Skeletal muscle cell (primary cell): ENCODE measurements at regions not wholly inside any gene's neighbourhood (a gene's known extent, or its start where the extent isn't known, plus 50 kb on each side); places are given as distances from the start of the nearest gene placed in this dataset.

Experiments
- DNase-seq: peaks from one replicate; pipeline ENCODE4 v3.0.0-alpha.2; 2010; ENCODE audit warnings: low read depth
- H3K4me3 ChIP-seq: 2 replicates; pipeline ENCODE4 v1.5.1; 2011; ENCODE audit warnings: low read depth, mild to moderate bottlenecking, control low read depth, low read length, moderate library complexity

GRCh38 chr2:118495290-118495689, 352.2 kb downstream of the EN1 start:
- DNase-seq, result no peak

GRCh38 chr2:118493213-118493612, 354.2 kb downstream of the EN1 start:
- DNase-seq, result no peak
- H3K4me3 ChIP-seq, result no peak overlapping the region

More at GRCh38 chr2:118495290-118495689, 352.2 kb downstream of the EN1 start:
- no peak overlapping the region for H3K4me3 ChIP-seq

- peak; percentile 2 for DNase-seq
- H3K4me3 ChIP-seq, result no peak overlapping the region
These were observed 355.1 kb downstream of the EN1 start for GRCh38 chr2:118492335-118492734.

GRCh38 chr2:118490330-118490729, 357.1 kb downstream of the EN1 start:
- no peak for DNase-seq
- no peak overlapping the region for H3K4me3 ChIP-seq

DNA sequence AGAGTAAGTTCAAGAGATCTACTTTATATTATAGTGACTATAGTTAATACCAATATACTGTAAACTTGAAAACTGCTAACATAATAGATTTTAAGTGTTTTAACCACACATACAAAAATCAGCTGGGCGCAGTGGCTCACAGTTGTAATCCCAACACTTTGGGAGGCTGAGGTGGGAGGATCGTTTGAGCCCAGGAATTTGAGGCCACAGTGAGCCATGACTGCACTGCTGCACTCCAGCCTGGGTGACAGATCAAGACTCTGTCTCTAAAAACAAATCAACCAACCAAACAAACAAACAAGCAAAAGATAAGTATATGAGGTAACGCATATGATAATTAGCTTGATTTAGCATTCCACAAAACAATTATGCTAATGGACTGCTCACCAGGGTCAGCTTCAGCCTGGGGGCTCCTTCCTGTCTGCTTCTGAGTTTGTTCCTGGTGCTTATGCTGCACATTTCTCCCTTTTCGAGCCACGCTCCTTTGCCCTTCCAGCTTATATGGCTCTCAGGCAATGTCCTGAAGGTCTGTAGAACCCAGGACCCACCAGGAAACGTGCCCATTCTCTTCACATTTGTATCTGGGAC, 357.6 kb downstream of the EN1 start:
- no peak overlapping the region for H3K4me3 ChIP-seq
- no peak for DNase-seq

- H3K4me3 ChIP-seq, result no peak overlapping the region
- DNase-seq, result no peak
These were observed 366.1 kb downstream of the EN1 start for GRCh38 chr2:118481299-118481698.

GRCh38 chr2:118479020-118479419, 368.4 kb downstream of the EN1 start:
- H3K4me3 ChIP-seq, result no peak overlapping the region
- DNase-seq, result no peak

DNA sequence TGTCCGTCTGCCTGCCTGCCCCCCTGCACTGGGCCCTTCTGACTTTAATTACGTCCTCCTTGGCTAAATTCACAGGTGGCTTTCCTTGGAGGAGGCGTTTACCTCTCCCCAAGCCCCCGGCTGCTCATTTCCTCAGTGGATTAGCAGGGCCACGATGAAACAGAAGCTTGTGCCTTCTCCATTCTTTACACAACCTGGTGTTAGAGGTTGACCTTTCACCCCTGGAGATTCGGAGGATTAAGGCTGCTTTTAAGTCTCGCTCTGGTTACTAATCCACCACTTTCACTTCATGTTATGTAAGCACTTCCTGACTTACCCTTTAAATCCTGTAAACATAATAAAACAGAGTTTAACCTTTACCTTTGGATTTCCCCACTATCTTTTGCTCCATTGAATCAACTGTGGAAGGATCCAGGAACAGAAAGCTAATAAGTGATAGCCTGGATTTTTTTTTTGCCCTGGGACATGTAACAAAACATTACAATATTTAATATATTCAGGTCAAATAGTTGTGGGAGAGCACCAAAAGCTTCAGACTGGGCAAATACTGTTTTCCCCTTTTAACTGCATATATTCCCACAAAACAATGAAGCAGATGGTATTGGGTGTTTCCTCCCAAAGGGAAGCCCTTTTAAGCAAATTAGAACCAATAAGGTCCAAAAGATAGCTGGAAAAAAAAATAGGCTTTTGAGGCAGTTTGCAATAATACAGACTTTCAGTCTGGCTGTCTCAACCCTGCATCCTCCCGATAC, 370.2 kb downstream of the EN1 start:
- no peak overlapping the region for H3K4me3 ChIP-seq
- DNase-seq, result no peak

DNA sequence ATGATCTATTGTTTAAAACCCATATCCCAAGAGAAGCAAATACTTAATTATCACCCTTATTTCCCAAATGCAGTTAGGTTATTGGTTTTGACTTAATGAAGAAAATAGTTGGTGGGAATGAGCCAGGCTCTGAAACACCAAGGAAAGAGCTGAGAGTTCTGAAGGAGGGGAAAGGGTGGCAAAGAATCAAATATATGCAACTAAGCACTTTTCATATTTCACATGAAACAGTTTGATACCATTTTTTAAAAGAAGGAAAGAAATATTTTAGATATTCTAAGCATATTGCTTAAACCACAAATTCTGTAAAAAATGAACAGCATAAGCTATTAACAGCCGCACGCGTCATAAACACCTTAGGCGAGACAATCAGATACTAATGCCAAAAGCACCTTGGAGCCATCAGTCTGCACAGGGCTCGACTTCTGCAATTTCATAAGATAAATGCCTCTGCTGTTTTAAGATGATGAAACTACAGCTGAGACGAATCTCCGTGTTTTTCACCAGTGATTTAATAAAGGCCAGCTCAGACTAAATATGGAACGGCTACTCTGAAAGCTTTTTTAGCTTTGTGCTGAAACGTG, 371.7 kb downstream of the EN1 start:
- no peak for DNase-seq
- no peak overlapping the region for H3K4me3 ChIP-seq

DNA sequence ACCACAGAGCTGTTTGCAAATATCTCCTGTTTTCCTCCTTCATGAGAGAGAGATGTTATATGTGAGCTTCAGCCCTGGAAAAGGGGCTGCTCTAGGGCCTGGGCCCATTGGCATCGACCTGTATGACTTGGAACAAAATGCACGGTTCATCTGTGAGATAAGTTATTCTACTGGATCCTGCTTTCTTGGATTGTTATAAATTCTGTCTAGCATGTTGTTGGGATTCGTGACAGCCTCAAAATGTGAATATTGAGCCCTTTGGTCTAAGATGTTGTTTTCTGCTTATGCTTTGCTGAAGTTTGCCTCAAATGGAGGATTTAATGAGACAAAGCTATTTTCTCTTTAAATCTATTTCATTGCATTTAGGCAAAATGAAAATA, 372.9 kb downstream of the EN1 start:
- no peak for DNase-seq
- H3K4me3 ChIP-seq, result no peak overlapping the region

- H3K4me3 ChIP-seq, result no peak overlapping the region
- no peak for DNase-seq
These were observed 373.5 kb downstream of the EN1 start for GRCh38 chr2:118473846-118474540.

DNA sequence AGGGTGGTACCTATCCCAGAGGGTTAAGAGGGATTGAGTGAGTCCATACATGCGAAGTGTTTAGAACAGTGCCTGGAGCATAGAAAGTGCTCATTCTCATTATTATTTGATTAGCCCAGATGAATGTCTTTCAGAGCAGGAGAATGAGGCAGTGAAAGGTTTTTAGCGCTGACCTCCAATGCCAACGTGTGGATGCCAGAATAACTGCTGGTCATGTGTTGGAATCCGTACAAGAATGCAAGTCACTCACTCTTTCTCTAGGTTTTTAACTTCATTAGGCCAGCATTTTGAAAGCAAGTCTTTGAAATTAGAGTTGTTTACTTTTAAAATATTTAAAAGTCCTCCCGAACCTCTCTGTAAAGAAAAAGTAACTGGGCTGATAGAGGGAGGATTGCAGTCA, 374.2 kb downstream of the EN1 start:
- DNase-seq, result no peak
- no peak overlapping the region for H3K4me3 ChIP-seq

DNA sequence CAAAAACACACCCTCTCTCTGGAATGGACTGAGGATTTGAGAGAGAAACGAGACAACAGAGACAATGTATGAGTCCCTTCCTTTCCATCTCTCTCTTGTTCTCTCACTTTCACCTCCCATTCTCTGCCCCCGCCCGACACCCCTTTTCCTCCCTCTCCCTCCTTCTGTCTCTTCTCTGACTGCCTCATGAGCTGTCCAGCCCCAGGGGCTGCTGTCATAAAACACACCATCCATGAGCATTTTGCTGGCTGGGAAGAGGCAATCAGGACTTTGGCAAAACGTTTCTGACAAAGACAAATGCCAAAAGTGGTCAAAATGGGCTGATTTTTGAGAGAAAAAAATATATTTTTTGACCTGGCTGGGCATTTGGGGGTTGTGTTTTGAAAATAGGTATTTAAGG, 377.2 kb downstream of the EN1 start:
- DNase-seq, result no peak

GRCh38 chr2:118469103-118469502, 378.3 kb downstream of the EN1 start:
- no peak overlapping the region for H3K4me3 ChIP-seq
- no peak for DNase-seq

More for the DNA sequence above, 377.2 kb downstream of the EN1 start:
- H3K4me3 ChIP-seq, result no peak overlapping the region

GRCh38 chr2:118464546-118465265, 376.4 kb downstream of the INSIG2 start:
- H3K4me3 ChIP-seq, result no peak overlapping the region
- no peak for DNase-seq

DNA sequence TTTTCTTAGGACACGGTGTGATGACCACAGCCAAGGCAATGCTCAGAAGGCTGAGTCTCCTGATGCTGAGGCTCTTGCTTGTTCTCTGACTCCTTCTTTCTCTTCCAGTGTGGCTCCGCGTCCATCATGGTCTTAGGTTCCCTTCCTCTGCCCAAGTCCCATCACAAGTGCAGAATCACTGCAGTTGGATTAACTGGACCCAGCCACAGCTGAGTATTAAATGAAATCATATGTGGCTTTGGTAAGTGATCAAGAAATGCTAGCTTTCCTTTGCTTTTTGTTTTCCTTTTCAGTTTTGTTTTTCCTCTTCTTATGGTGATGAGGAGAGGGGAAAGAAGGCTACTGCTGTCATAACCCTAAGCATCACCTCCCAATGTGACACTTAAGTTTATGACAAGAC, 375.8 kb downstream of the INSIG2 start:
- H3K4me3 ChIP-seq, result no peak overlapping the region
- DNase-seq, result no peak

- H3K4me3 ChIP-seq, result no peak overlapping the region
- no peak for DNase-seq
These were observed 372.2 kb downstream of the INSIG2 start for GRCh38 chr2:118460425-118460824.

DNA sequence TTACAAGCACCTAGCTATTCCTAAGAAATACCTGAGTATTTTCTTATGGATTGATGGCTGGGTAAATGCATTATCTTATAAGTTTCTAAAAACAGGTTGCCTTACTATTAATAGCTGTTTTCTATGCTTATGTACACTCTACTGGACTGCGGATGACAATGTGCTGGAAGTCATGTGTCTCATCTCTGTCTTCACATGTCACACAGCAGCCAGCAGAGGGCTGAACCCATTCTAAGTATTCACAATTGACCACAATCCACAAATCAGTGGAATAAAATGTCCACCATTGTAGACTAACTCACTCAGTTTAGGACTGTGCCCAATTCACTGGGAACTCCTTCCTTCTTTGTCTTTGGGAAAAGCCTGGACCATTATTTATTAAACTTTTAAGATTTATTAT, 371.2 kb downstream of the INSIG2 start:
- H3K4me3 ChIP-seq, result no peak overlapping the region
- DNase-seq, result no peak

DNA sequence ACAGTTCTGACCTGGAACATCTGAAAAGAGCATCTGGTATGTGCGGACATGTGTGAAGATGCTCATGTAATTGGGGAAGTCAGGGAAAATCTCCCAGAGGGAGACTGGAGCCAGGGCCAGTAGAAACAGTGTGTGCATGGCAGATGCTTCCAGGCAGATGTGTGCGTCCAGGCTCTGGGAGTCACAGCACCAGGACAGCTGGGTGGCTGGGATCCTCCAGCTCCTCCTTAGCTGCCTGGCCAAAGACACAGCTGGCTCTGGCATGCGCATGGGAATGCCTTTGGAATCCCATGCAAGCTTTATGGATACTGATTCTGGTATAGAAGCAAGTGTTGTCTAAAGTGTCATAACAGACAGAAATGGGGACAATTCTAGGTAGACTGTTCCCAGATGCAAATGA, 369.7 kb downstream of the INSIG2 start:
- no peak overlapping the region for H3K4me3 ChIP-seq
- DNase-seq, result no peak

GRCh38 chr2:118449401-118449800, 361.1 kb downstream of the INSIG2 start:
- no peak for DNase-seq

More at GRCh38 chr2:118449401-118449800, 361.1 kb downstream of the INSIG2 start:
- H3K4me3 ChIP-seq, result no peak overlapping the region
